Iris pigment epithelial cell (primary cell): ENCODE measurements at regions not wholly inside any gene's neighbourhood (a gene's known extent, or its start where the extent isn't known, plus 50 kb on each side); places are given as distances from the start of the nearest gene placed in this dataset.

Source experiments
- DNase-seq: peaks from one replicate; pipeline ENCODE4 v3.0.0-alpha.2; 2011; ENCODE audit warnings: low read depth

DNA sequence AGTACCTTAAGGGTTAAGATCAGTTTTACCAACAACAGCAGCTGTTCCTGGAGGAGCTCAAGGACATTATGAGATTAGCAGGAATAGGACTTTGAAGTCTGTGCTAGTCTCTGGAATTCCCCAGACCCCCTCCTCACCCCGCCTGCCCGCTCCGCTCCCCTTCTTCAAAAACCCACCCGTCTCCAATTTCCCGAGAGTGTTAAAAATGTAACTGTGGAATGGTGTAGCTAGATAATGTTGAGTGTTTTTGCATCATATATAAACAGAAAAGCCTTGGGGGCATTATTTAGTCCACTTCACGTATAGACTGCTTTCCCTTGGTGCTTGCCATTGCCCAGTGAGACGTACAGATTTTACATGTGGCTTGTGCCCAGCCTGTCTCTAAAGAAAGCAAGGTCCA lies 65.0 kb upstream of the SEMA6D start:
- no peak for DNase-seq

DNA sequence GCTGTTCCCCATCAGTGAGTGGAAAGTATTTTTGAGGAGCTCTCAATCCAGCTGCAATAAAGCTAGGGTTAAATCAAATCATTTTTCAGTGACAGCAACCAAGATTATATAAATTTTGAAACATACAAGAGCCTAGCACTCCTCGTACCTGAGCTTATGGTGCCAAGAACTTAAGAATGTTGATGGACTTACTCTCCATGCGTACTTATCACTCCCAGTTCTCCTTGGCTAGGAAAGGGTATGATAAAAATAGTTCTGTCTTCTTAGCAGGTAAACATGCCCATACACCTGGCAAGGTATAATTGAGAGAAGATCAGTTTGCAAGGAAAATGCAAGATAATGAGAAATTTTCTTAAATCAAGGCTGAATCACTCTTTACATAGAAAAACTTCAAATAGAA lies 64.5 kb upstream of the SEMA6D start:
- DNase-seq = no peak

DNA sequence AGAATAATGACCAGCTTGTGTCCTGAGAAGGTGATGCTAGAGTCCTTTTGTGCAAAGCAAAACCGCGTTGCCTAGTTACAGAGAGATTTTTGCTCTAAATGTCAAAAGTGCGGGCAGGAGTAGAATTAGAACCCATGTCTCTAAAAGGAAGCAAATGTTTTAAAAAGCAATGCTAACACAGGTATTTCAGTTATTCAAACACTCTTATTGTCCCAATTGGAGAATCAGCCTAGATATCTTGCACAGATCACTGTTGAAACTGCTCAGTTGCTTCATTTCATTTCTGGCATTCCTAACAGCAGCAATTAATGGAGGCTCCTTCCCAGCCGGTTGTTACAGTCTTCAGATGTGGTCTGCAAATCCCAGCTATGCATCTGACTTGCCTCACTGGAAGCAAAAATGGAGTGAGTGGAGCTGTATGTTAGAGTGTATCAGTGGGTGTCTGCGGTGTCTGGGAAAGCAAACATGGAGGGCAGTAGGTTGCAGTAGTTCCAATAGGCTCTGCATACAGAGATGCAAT lies 55.6 kb upstream of the SEMA6D start:
- DNase-seq = no peak

DNA sequence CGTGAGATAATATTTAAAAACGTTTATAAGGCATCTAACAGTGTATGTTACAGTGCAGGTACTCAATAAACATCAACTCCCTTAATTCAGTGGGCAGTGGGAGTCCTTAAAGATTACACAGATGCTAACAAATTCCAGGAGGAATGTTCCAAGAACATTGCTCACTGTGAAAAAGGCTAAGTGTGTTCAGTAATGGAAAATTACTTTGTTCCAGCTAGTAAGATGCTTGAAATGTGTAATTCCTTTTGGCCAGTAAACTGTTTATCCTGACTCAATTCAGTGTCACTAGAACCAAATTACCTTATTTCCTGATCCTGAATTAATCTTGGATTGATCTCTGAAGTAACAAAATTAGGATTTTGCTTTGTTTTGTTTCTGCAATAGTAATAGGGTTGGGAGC lies 54.2 kb upstream of the SEMA6D start:
- DNase-seq = no peak
